Fibroblast of skin of left quadriceps (primary cell): ENCODE measurements at regions not wholly inside any gene's neighbourhood (a gene's known extent, or its start where the extent isn't known, plus 50 kb on each side); places are given as distances from the start of the nearest gene placed in this dataset.

ENCODE experiments used
- DNase-seq, 2 experiments: peaks; one replicate each; pipeline ENCODE4 v3.0.0-alpha.2; 2013; ENCODE audit warnings: low read depth in 2 of 2

GRCh38 chr20:24762791-24763350, 186.2 kb upstream of the CST7 start:
- no peak for DNase-seq

- DNase-seq = no peak
Measured at GRCh38 chr20:24763386-24764026, 185.6 kb upstream of the CST7 start.

- DNase-seq = no peak
Measured at GRCh38 chr20:24764027-24764793, 184.9 kb upstream of the CST7 start.

GRCh38 chr20:24764794-24765202, 184.3 kb upstream of the CST7 start:
- DNase-seq = no peak

GRCh38 chr20:24765316-24766142, 183.5 kb upstream of the CST7 start:
- DNase-seq = no peak

- no peak for DNase-seq
Measured at GRCh38 chr20:24766143-24766527, 182.9 kb upstream of the CST7 start.

- no peak for DNase-seq
Measured at GRCh38 chr20:24766826-24767622, 182.0 kb upstream of the CST7 start.

GRCh38 chr20:24767623-24768100, 181.4 kb upstream of the CST7 start:
- DNase-seq = no peak

GRCh38 chr20:24768201-24768636, 180.8 kb upstream of the CST7 start:
- no peak for DNase-seq

GRCh38 chr20:24768713-24769601, 180.1 kb upstream of the CST7 start:
- DNase-seq = no peak

GRCh38 chr20:24769878-24770627, 179.0 kb upstream of the CST7 start:
- no peak for DNase-seq

GRCh38 chr20:24770628-24771541, 178.2 kb upstream of the CST7 start:
- DNase-seq = no peak

- no peak for DNase-seq
Measured at GRCh38 chr20:24771542-24772061, 177.5 kb upstream of the CST7 start.

GRCh38 chr20:24772667-24773066, 176.4 kb upstream of the CST7 start:
- no peak for DNase-seq

GRCh38 chr20:24773168-24773567, 175.9 kb upstream of the CST7 start:
- DNase-seq = no peak

- peak; percentile 85 to 86 for DNase-seq
Measured at GRCh38 chr20:24773751-24774201, 175.3 kb upstream of the CST7 start.

GRCh38 chr20:24775966-24776365, 173.1 kb upstream of the CST7 start:
- DNase-seq = no peak

GRCh38 chr20:24776755-24777271, 172.3 kb upstream of the CST7 start:
- DNase-seq = no peak
